AG04449 (cell line): ENCODE measurements at regions not wholly inside any gene's neighbourhood (a gene's known extent, or its start where the extent isn't known, plus 50 kb on each side); places are given as distances from the start of the nearest gene placed in this dataset.

Experiments used
- CTCF ChIA-PET: fragments of 350-600 bp; formaldehyde crosslinking; extraction: SDS; loops from one replicate; lab custom pipeline; 2021; ENCODE audit warnings: antibody characterized with exemption; lab: Yijun Ruan, JAX
- POLR2A ChIA-PET: fragments of 400-600, 350-600 bp; formaldehyde crosslinking; extraction: SDS; loops from one replicate; lab custom pipeline; 2020; ENCODE audit warnings: antibody characterized with exemption, inconsistent platforms; lab: Yijun Ruan, JAX
- DNase-seq: peaks from one replicate; pipeline ENCODE4 v3.0.0-alpha.2; 2010; ENCODE audit warnings: low read depth, low spot score
- H3K4me3 ChIP-seq: 2 replicates; pipeline ENCODE4 v1.5.1; 2011; ENCODE audit warnings: low read depth, mild to moderate bottlenecking, control low read depth, low read length
- CTCF ChIP-seq: IDR thresholded peaks from one replicate; pipeline ENCODE4 v1.5.1; 2011; ENCODE audit warnings: mild to moderate bottlenecking, moderate library complexity, low read length, control low read depth, inconsistent platforms; ENCODE audit not compliant: insufficient read depth; ENCODE audit errors: missing control alignments

GRCh38 chr2:225120186-225120585 lies 77.9 kb upstream of the DOCK10 start:
- CTCF ChIA-PET = interaction anchor here (1.2 kb wide), 1 partner anchor 541 kb away, joined by 5 read pairs; no protein-coding TSS in a partner anchor
- H3K4me3 ChIP-seq = no peak overlapping the region
- TF ChIP-seq CTCF = no peak
- no peak for DNase-seq
- POLR2A ChIA-PET = no interaction called here

GRCh38 chr2:225117051-225117716 lies 74.9 kb upstream of the DOCK10 start:
- CTCF ChIA-PET = interaction anchor here (0.8 to 1.8 kb wide), 2 partner anchors 542 to 545 kb away, joined by 3 to 5 read pairs; no protein-coding TSS in a partner anchor
- POLR2A ChIA-PET = no interaction called here
- no peak for TF ChIP-seq CTCF
- no peak overlapping the region for H3K4me3 ChIP-seq
- DNase-seq = no peak

- DNase-seq = no peak
- H3K4me3 ChIP-seq = no peak overlapping the region
- ChIA-PET CTCF (interaction anchor here (0.6 to 1.2 kb wide), 5 partner anchors 10 to 545 kb away, joined by 3 to 5 read pairs (median 4); no protein-coding TSS in a partner anchor), POLR2A (no interaction called here)
- TF ChIP-seq CTCF = no peak
These were observed 72.6 kb upstream of the DOCK10 start for GRCh38 chr2:225114786-225115323.

- ChIA-PET POLR2A (no interaction called here), CTCF (interaction anchor here (1.1 to 1.2 kb wide), 2 partner anchors 9 to 112 kb away, joined by 3 to 5 read pairs; no protein-coding TSS in a partner anchor)
- no peak overlapping the region for H3K4me3 ChIP-seq
- no peak for DNase-seq
- no peak for TF ChIP-seq CTCF
These were observed 71.2 kb upstream of the DOCK10 start for GRCh38 chr2:225113371-225114015.

GRCh38 chr2:225112362-225113126 lies 70.3 kb upstream of the DOCK10 start:
- no peak overlapping the region for H3K4me3 ChIP-seq
- TF ChIP-seq CTCF = no peak
- ChIA-PET POLR2A (no interaction called here), CTCF (no interaction called here)
- DNase-seq = no peak
